WTC11 (cell line): ENCODE measurements at regions not wholly inside any gene's neighbourhood (a gene's known extent, or its start where the extent isn't known, plus 50 kb on each side); places are given as distances from the start of the nearest gene placed in this dataset.

Experiments
- ATAC-seq: fragments of 200-7000 bp; cut with Tn5 transposase; 2 replicates; pipeline ENCODE4 v1.10.0; 2021; ENCODE audit warnings: mild to moderate bottlenecking, moderate library complexity
- CTCF ChIA-PET: fragments of 300-600 bp; sonication (Branson Sonifier 250); formaldehyde crosslinking; loops from one replicate; lab custom pipeline; 2021; ENCODE audit warnings: antibody characterized with exemption; lab: Charles Lee
- POLR2A ChIA-PET: fragments of 350-600 bp; sonication (Branson Sonifier 250); formaldehyde crosslinking; loops from one replicate; lab custom pipeline; 2021; ENCODE audit warnings: antibody characterized with exemption; lab: Charles Lee
- DNase-seq: peaks from one replicate; pipeline ENCODE4 v3.0.0; 2021; ENCODE audit warnings: low spot score
- H3K27ac Mint-ChIP-seq: 2 replicates; pipeline ENCODE4 v1.8.0; 2021; ENCODE audit warnings: mixed read lengths
- H3K27me3 Mint-ChIP-seq: 2 replicates; pipeline ENCODE4 v1.8.0; 2021; ENCODE audit warnings: low read depth, mild to moderate bottlenecking, moderate library complexity, mixed read lengths
- H3K36me3 Mint-ChIP-seq: 2 replicates; pipeline ENCODE4 v1.8.0; 2021; ENCODE audit warnings: mixed read lengths
- H3K4me1 Mint-ChIP-seq: 2 replicates; pipeline ENCODE4 v1.8.0; 2022; ENCODE audit warnings: mixed read lengths
- H3K4me3 Mint-ChIP-seq: 2 replicates; pipeline ENCODE4 v1.8.0; 2021; ENCODE audit warnings: mild to moderate bottlenecking, moderate library complexity, mixed read lengths
- H3K9me3 Mint-ChIP-seq: 2 replicates; pipeline ENCODE4 v1.8.0; 2021; ENCODE audit warnings: mixed read lengths
- CREB1 ChIP-seq: sonication (generic); formaldehyde crosslinking; IDR thresholded peaks from 2 replicates; pipeline ENCODE4 v1.8.0; 2023; ENCODE audit warnings: mild to moderate bottlenecking, missing genetic modification reagents
- EMX1 ChIP-seq: fragments of 250-450 bp; sonication (Bioruptor Pico); IDR thresholded peaks from 2 replicates; pipeline ENCODE4 v1.8.0; 2021; ENCODE audit warnings: mild to moderate bottlenecking
- ESRRA ChIP-seq: sonication (generic); formaldehyde crosslinking; IDR thresholded peaks from 2 replicates; pipeline ENCODE4 v1.8.1; 2022; ENCODE audit warnings: mild to moderate bottlenecking, missing genetic modification reagents, borderline replicate concordance
- IRF2 ChIP-seq: sonication (generic); formaldehyde crosslinking; IDR thresholded peaks from 2 replicates; pipeline ENCODE4 v1.8.0; 2022; ENCODE audit warnings: low read depth, missing genetic modification reagents, borderline replicate concordance
- TEAD1 ChIP-seq: sonication (generic); formaldehyde crosslinking; IDR thresholded peaks from 2 replicates; pipeline ENCODE4 v1.8.0; 2022; ENCODE audit warnings: mild to moderate bottlenecking, missing genetic modification reagents
- TEAD4 ChIP-seq: sonication (generic); formaldehyde crosslinking; IDR thresholded peaks from 2 replicates; pipeline ENCODE4 v1.8.0; 2022; ENCODE audit warnings: mild to moderate bottlenecking, missing genetic modification reagents
- ZBTB21 ChIP-seq: sonication (generic); formaldehyde crosslinking; IDR thresholded peaks from 2 replicates; pipeline ENCODE4 v1.8.1; 2023; ENCODE audit warnings: mild to moderate bottlenecking, missing genetic modification reagents, borderline replicate concordance
- ZNF219 ChIP-seq: sonication (generic); formaldehyde crosslinking; IDR thresholded peaks from 2 replicates; pipeline ENCODE4 v1.8.0; 2023; ENCODE audit warnings: missing genetic modification reagents, mild to moderate bottlenecking, borderline replicate concordance
- ZNF263 ChIP-seq: sonication (generic); formaldehyde crosslinking; IDR thresholded peaks from 2 replicates; pipeline ENCODE4 v1.8.1; 2022; ENCODE audit warnings: low read depth, mild to moderate bottlenecking, moderate library complexity, missing genetic modification reagents
- ZNF396 ChIP-seq: fragments of 250-450 bp; sonication (Bioruptor Pico); IDR thresholded peaks from 2 replicates; pipeline ENCODE4 v1.8.0; 2021; ENCODE audit warnings: mild to moderate bottlenecking, moderate library complexity, borderline replicate concordance
- TF ChIP-seq, protein P1 (sequence below): fragments of 250-450 bp; sonication (Bioruptor Pico); IDR thresholded peaks from 2 replicates; pipeline ENCODE4 v1.9.0; 2021; ENCODE audit warnings: mild to moderate bottlenecking
- TF ChIP-seq, protein P2 (sequence below): sonication (generic); formaldehyde crosslinking; IDR thresholded peaks from 2 replicates; pipeline ENCODE4 v1.8.1; 2022; ENCODE audit warnings: mild to moderate bottlenecking, missing genetic modification reagents, moderate library complexity, borderline replicate concordance
- TF ChIP-seq, protein P3 (sequence below): sonication (generic); formaldehyde crosslinking; IDR thresholded peaks from 2 replicates; pipeline ENCODE4 v1.8.0; 2022; ENCODE audit warnings: missing genetic modification reagents
- TF ChIP-seq, protein P4 (sequence below): sonication (generic); formaldehyde crosslinking; IDR thresholded peaks from 2 replicates; pipeline ENCODE4 v1.8.1; 2023; ENCODE audit warnings: mild to moderate bottlenecking, missing genetic modification reagents
- TF ChIP-seq, protein P5 (sequence below): sonication (generic); formaldehyde crosslinking; IDR thresholded peaks from 2 replicates; pipeline ENCODE4 v1.8.0; 2022; ENCODE audit warnings: mild to moderate bottlenecking, missing genetic modification reagents
- TF ChIP-seq, protein P6 (sequence below): fragments of 250-450 bp; sonication (Bioruptor Pico); IDR thresholded peaks from 2 replicates; pipeline ENCODE4 v1.9.0; 2021; ENCODE audit warnings: mild to moderate bottlenecking
- TF ChIP-seq, protein P7 (sequence below): sonication (generic); formaldehyde crosslinking; IDR thresholded peaks from 2 replicates; pipeline ENCODE4 v1.8.1; 2023; ENCODE audit warnings: mild to moderate bottlenecking, missing genetic modification reagents
- TF ChIP-seq, protein P8 (sequence below): fragments of 250-450 bp; sonication (Bioruptor Pico); IDR thresholded peaks from 2 replicates; pipeline ENCODE4 v1.9.0; 2021; ENCODE audit warnings: mild to moderate bottlenecking, borderline replicate concordance

DNA sequence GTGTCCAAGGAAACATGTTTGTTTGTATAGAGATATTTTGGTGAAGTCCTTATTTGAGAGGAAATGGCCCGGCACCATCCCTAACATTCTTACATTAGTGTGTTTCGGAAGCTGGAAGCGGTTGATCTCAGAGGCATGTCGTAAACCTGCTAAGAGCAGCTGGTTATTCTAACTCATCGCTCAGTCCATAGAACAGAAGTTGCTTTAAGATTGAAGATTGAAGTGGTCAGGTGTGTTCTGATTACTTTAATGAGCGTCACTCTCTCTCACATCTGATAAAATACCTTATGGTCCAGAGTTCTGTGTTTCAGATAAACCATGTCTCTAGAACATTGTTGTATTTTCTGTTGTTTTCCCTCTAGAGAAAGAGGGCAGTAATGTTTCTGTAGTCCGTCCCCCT lies 60.2 kb upstream of the FLT1 start:
- POLR2A ChIA-PET = no interaction called here
- no peak for TF ChIP-seq ZNF263 (CRISPR knock-in tag)
- TF ChIP-seq, protein P1, sequence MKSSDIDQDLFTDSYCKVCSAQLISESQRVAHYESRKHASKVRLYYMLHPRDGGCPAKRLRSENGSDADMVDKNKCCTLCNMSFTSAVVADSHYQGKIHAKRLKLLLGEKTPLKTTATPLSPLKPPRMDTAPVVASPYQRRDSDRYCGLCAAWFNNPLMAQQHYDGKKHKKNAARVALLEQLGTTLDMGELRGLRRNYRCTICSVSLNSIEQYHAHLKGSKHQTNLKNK (CRISPR knock-in tag) = no peak
- TF ChIP-seq, protein P2, sequence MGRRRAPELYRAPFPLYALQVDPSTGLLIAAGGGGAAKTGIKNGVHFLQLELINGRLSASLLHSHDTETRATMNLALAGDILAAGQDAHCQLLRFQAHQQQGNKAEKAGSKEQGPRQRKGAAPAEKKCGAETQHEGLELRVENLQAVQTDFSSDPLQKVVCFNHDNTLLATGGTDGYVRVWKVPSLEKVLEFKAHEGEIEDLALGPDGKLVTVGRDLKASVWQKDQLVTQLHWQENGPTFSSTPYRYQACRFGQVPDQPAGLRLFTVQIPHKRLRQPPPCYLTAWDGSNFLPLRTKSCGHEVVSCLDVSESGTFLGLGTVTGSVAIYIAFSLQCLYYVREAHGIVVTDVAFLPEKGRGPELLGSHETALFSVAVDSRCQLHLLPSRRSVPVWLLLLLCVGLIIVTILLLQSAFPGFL = no peak
- TF ChIP-seq ZBTB21 (CRISPR knock-in tag) = no peak
- TF ChIP-seq, protein P3, sequence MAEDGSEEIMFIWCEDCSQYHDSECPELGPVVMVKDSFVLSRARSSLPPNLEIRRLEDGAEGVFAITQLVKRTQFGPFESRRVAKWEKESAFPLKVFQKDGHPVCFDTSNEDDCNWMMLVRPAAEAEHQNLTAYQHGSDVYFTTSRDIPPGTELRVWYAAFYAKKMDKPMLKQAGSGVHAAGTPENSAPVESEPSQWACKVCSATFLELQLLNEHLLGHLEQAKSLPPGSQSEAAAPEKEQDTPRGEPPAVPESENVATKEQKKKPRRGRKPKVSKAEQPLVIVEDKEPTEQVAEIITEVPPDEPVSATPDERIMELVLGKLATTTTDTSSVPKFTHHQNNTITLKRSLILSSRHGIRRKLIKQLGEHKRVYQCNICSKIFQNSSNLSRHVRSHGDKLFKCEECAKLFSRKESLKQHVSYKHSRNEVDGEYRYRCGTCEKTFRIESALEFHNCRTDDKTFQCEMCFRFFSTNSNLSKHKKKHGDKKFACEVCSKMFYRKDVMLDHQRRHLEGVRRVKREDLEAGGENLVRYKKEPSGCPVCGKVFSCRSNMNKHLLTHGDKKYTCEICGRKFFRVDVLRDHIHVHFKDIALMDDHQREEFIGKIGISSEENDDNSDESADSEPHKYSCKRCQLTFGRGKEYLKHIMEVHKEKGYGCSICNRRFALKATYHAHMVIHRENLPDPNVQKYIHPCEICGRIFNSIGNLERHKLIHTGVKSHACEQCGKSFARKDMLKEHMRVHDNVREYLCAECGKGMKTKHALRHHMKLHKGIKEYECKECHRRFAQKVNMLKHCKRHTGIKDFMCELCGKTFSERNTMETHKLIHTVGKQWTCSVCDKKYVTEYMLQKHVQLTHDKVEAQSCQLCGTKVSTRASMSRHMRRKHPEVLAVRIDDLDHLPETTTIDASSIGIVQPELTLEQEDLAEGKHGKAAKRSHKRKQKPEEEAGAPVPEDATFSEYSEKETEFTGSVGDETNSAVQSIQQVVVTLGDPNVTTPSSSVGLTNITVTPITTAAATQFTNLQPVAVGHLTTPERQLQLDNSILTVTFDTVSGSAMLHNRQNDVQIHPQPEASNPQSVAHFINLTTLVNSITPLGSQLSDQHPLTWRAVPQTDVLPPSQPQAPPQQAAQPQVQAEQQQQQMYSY = no peak
- TF ChIP-seq EMX1 (CRISPR knock-in tag) = no peak
- TF ChIP-seq, protein P4, sequence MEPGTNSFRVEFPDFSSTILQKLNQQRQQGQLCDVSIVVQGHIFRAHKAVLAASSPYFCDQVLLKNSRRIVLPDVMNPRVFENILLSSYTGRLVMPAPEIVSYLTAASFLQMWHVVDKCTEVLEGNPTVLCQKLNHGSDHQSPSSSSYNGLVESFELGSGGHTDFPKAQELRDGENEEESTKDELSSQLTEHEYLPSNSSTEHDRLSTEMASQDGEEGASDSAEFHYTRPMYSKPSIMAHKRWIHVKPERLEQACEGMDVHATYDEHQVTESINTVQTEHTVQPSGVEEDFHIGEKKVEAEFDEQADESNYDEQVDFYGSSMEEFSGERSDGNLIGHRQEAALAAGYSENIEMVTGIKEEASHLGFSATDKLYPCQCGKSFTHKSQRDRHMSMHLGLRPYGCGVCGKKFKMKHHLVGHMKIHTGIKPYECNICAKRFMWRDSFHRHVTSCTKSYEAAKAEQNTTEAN = no peak
- no peak for TF ChIP-seq TEAD4 (CRISPR knock-in tag)
- TF ChIP-seq, protein P5, sequence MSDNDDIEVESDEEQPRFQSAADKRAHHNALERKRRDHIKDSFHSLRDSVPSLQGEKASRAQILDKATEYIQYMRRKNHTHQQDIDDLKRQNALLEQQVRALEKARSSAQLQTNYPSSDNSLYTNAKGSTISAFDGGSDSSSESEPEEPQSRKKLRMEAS = no peak
- TF ChIP-seq CREB1 (CRISPR knock-in tag) = no peak
- no peak for TF ChIP-seq IRF2 (CRISPR knock-in tag)
- TF ChIP-seq, all 79 proteins: peak for 0
- CTCF ChIA-PET = interaction anchor here (0.5 kb wide), 1 partner anchor 243 kb away, joined by 5 read pairs; no protein-coding TSS in a partner anchor
- Mint-ChIP-seq H3K4me1 (peaks cover 12% of the 10 kb centered on the region), H3K4me3 (no peak overlapping the region), H3K36me3 (no peaks in the 10 kb centered on the region), H3K27ac (no peak overlapping the region), H3K9me3 (no peaks in the 10 kb centered on the region), H3K27me3 (no peaks in the 10 kb centered on the region)
- DNase-seq = no peak
- no peak for ATAC-seq

DNA sequence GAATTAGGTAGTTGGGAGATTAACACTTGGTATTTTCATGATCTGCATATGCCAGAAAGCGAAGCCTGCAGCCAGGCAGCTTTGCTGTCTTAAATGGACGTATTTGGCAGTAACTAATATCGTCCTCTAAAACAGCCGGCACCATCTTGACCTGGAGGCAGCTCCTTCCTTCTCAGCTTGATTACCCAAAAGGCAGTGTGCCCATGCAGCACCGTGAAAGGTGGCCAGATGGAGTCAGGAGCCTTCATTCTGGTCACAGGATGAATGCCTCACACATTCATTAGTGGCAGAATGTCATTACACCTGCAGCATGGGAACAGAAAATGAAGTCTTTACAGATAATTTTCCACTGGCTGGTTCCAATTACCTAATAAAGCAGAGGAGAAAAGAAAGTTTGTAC lies 59.0 kb upstream of the FLT1 start:
- no peak overlapping the region for H3K4me3 Mint-ChIP-seq
- ChIA-PET CTCF (interaction anchor here (1.2 kb wide), 1 partner anchor 23 kb away, joined by 3 read pairs; no protein-coding TSS in a partner anchor), POLR2A (interaction anchor here (0.6 kb wide), 1 partner anchor 68 kb away, joined by 3 read pairs; no protein-coding TSS in a partner anchor)
- ATAC-seq = no peak
- no peaks in the 10 kb centered on the region for H3K9me3 Mint-ChIP-seq
- DNase-seq = no peak
- H3K36me3 Mint-ChIP-seq = no peaks in the 10 kb centered on the region
- no peak overlapping the region for H3K27ac Mint-ChIP-seq
- H3K4me1 Mint-ChIP-seq = peaks cover 16% of the 10 kb centered on the region
- no peaks in the 10 kb centered on the region for H3K27me3 Mint-ChIP-seq
- no peak for TF ChIP-seq TEAD1 (CRISPR knock-in tag)
- TF ChIP-seq ZNF396 (CRISPR knock-in tag) = no peak
- TF ChIP-seq ESRRA (CRISPR knock-in tag) = no peak
- TF ChIP-seq, protein P6, sequence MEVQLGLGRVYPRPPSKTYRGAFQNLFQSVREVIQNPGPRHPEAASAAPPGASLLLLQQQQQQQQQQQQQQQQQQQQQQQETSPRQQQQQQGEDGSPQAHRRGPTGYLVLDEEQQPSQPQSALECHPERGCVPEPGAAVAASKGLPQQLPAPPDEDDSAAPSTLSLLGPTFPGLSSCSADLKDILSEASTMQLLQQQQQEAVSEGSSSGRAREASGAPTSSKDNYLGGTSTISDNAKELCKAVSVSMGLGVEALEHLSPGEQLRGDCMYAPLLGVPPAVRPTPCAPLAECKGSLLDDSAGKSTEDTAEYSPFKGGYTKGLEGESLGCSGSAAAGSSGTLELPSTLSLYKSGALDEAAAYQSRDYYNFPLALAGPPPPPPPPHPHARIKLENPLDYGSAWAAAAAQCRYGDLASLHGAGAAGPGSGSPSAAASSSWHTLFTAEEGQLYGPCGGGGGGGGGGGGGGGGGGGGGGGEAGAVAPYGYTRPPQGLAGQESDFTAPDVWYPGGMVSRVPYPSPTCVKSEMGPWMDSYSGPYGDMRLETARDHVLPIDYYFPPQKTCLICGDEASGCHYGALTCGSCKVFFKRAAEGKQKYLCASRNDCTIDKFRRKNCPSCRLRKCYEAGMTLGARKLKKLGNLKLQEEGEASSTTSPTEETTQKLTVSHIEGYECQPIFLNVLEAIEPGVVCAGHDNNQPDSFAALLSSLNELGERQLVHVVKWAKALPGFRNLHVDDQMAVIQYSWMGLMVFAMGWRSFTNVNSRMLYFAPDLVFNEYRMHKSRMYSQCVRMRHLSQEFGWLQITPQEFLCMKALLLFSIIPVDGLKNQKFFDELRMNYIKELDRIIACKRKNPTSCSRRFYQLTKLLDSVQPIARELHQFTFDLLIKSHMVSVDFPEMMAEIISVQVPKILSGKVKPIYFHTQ = no peak
- TF ChIP-seq, protein P7, sequence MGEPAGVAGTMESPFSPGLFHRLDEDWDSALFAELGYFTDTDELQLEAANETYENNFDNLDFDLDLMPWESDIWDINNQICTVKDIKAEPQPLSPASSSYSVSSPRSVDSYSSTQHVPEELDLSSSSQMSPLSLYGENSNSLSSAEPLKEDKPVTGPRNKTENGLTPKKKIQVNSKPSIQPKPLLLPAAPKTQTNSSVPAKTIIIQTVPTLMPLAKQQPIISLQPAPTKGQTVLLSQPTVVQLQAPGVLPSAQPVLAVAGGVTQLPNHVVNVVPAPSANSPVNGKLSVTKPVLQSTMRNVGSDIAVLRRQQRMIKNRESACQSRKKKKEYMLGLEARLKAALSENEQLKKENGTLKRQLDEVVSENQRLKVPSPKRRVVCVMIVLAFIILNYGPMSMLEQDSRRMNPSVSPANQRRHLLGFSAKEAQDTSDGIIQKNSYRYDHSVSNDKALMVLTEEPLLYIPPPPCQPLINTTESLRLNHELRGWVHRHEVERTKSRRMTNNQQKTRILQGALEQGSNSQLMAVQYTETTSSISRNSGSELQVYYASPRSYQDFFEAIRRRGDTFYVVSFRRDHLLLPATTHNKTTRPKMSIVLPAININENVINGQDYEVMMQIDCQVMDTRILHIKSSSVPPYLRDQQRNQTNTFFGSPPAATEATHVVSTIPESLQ (CRISPR knock-in tag) = no peak
- TF ChIP-seq, protein P8, sequence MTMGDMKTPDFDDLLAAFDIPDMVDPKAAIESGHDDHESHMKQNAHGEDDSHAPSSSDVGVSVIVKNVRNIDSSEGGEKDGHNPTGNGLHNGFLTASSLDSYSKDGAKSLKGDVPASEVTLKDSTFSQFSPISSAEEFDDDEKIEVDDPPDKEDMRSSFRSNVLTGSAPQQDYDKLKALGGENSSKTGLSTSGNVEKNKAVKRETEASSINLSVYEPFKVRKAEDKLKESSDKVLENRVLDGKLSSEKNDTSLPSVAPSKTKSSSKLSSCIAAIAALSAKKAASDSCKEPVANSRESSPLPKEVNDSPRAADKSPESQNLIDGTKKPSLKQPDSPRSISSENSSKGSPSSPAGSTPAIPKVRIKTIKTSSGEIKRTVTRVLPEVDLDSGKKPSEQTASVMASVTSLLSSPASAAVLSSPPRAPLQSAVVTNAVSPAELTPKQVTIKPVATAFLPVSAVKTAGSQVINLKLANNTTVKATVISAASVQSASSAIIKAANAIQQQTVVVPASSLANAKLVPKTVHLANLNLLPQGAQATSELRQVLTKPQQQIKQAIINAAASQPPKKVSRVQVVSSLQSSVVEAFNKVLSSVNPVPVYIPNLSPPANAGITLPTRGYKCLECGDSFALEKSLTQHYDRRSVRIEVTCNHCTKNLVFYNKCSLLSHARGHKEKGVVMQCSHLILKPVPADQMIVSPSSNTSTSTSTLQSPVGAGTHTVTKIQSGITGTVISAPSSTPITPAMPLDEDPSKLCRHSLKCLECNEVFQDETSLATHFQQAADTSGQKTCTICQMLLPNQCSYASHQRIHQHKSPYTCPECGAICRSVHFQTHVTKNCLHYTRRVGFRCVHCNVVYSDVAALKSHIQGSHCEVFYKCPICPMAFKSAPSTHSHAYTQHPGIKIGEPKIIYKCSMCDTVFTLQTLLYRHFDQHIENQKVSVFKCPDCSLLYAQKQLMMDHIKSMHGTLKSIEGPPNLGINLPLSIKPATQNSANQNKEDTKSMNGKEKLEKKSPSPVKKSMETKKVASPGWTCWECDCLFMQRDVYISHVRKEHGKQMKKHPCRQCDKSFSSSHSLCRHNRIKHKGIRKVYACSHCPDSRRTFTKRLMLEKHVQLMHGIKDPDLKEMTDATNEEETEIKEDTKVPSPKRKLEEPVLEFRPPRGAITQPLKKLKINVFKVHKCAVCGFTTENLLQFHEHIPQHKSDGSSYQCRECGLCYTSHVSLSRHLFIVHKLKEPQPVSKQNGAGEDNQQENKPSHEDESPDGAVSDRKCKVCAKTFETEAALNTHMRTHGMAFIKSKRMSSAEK (CRISPR knock-in tag) = no peak
- no peak for TF ChIP-seq ZNF219 (CRISPR knock-in tag)
